ENCODE measurements at regions not wholly inside any gene's neighbourhood (a gene's known extent, or its start where the extent isn't known, plus 50 kb on each side); places are given as distances from the start of the nearest gene placed in this dataset.

- TF ChIP-seq CTCF (IDR thresholded peaks at IDR 0.05) (no peak), POLR2A (IDR thresholded peaks at IDR 0.05) (no peak)
These were observed 1381.5 kb downstream of the SLITRK5 start for GRCh38 chr13:89052699-89053098.
